Effector CD4-positive, alpha-beta T cell (primary cell): ENCODE measurements at regions not wholly inside any gene's neighbourhood (a gene's known extent, or its start where the extent isn't known, plus 50 kb on each side); places are given as distances from the start of the nearest gene placed in this dataset.
"Not testable (repeated sequence)": the region's sequence is repeated elsewhere in the genome, so short reads cannot be mapped to it uniquely, and the experiment has no call there.

Source experiments
- DNase-seq: peaks from one replicate; pipeline ENCODE4 v3.0.0-alpha.2; 2020

DNA sequence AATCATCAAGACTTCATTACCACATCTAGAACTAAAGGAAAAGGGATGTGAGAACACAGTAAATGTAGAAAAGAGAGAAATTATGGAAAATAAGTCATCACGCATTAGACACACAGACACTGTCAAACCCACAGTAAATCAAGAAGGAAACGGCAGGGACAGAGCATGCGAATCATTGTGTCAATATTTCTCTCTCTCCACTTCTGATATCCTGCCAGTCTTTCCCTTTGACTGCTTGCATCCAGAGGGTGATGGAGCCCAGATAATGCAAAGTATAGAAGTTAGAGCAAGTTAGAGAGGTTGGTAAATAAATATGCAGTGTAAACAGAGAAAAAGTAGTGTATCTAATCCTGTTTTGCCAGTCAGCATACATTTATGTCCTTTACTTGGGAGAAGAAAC, 706.8 kb upstream of the ANO3 start:
- DNase-seq, result no peak

DNA sequence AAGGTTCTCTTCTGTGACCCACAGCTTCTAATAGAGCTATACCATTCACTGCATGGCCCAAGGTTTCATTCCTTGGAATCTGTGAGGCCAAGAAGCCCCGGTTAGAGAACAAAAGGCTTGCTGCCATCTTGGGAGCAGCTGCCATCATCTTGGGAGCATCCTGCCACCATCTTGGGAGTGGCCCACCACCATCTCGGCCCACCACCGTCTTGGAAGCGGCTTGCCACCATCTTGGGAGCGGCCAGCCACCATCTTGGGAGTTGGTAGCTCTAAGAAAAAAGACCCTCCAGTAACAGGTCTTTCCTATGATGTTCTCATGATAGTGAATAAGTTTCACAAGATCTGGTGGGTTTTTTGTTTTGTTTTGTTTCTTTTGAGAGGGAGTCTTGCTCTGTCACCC, 703.9 kb upstream of the ANO3 start:
- DNase-seq, result no peak

DNA sequence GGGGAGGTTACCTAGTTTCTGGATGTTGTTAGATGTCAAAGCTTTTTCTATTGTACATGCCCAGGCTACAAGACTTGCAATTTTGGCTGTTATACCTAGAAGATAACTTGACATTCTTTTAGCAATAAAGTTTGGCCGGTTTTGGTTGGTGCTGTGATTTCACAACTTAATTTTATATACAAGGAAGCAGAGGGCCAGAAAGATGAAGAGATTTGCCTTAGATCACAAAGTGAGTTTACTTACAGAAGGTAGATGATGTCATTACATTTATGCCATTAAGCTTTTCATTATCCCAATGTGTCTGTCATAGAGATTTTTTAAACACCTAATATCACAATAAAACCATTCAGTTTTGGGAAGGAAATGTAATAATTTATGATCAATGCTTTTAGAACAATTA, 698.7 kb upstream of the ANO3 start:
- DNase-seq, result no peak

- not testable (repeated sequence) for DNase-seq
Observed at GRCh38 chr11:25649220-25649619, 682.7 kb upstream of the ANO3 start.

- no peak for DNase-seq
Observed at GRCh38 chr11:25650319-25650718, 681.6 kb upstream of the ANO3 start.

- DNase-seq, result no peak
Observed at GRCh38 chr11:25655636-25656035, 676.3 kb upstream of the ANO3 start.

DNA sequence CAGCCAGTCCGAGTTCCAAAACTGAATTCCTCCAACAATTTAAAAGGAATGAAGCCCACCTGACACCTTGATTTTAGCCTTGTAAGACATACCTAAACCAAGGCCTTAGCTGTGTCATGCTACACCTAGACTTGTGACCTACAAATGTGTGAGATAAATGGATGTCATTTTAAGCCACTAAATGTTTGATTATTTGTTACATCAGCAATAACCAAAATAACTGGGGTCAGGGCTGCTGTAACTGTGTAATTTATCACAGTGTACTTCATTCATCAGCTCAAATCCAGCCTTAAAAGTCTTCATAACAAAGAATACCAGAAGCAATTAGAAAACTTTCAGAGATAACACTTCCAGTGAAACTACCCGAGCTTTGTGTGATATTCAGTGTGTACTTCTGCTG, 673.0 kb upstream of the ANO3 start:
- DNase-seq, result no peak

DNA sequence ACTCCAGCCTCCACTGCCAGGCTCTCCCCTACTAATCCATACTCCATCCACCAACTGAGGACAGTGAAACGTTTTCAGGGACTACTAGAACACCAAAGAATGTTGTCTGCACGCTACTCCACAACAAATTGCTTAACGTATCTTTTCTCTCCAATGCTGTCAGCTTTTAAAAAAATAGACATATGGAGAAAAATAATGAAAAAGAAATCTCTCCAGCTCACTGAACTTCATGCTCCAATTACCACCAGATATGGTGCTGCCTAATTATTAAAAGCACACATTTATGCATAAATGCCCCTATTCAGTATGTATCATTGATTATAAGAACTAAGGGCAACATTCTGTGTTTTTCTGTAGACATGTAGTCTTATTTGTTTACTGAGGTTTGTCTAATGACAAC, 672.2 kb upstream of the ANO3 start:
- no peak for DNase-seq

DNA sequence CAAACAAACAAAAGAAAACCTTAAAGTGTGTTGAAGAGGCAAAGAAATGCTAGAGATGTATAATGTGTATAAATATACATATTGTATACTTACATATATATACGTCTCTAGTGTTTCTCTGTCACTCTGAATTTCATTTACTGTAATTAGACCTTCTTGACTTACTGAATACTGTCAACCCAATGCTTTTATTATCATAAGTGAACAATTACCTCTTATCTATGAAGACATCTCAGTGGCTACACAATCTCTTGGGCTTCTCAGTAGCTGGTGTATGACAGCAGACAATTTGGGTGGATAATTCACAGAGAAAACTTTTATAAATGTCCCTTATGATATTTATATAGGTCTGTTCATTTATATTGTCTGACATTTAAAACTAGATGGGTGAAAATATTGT, 664.1 kb upstream of the ANO3 start:
- no peak for DNase-seq

DNA sequence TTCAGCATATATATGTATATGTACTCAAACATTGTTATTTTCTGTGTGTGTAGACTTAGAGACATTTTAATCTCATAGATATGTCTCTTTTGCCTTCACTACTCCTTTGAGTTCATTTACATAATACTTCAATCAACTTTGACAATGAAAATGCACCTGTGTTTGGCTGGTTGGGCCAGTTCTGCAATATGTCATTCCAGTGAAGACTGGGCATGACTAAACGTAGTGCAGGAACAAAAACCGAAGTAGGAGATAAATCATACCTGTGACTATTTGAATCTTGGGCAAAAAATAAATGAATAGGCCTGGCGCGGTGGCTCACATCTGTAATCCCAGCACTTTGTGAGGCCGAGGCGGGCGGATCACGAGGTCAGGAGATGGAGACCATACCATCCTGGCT, 640.0 kb upstream of the ANO3 start:
- no peak for DNase-seq

GRCh38 chr11:25702417-25702816, 629.5 kb upstream of the ANO3 start:
- DNase-seq, result no peak

- DNase-seq, result no peak
Observed at GRCh38 chr11:25710975-25711374, 621.0 kb upstream of the ANO3 start.

DNA sequence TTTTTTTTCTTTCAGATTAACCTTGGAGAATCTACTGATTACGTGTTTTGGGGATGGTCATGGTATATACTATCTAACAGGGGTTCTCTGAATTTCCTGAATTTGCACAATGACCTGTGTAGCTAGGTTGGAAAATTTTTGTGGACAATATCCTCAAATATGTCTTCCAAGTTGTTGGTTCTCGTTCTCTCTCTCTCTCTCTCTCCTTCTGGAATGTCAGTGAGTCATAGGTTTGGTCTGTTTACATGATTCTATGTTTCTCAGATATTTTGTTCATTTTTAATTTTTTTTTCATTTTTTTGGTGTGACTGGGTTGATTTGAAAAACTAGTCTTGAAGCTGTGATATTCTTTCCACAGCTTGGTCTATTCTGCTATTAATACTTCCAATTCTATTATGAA, 604.0 kb upstream of the ANO3 start:
- DNase-seq, result no peak

GRCh38 chr11:25730230-25730629, 601.7 kb upstream of the ANO3 start:
- DNase-seq, result no peak

DNA sequence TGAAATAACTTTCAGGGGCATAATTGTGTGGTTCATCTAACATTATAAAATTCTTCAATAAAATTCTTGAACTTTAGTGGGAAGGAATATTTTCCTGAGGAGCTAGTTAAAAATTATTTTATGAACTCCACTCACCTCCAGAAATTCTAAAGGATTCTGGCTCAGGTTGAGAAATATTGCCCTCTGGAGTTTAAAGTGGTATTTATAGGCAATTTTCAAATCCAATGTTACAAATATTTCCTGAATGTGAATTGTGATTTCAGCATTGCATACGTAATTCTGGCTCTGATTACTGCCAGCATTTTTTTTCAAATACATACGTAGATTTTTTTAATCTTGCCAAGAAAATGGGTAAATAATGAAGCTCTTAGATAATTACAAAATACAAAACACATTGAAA, 598.2 kb upstream of the ANO3 start:
- DNase-seq, result no peak

GRCh38 chr11:25734591-25735211, 597.2 kb upstream of the ANO3 start:
- no peak for DNase-seq

DNA sequence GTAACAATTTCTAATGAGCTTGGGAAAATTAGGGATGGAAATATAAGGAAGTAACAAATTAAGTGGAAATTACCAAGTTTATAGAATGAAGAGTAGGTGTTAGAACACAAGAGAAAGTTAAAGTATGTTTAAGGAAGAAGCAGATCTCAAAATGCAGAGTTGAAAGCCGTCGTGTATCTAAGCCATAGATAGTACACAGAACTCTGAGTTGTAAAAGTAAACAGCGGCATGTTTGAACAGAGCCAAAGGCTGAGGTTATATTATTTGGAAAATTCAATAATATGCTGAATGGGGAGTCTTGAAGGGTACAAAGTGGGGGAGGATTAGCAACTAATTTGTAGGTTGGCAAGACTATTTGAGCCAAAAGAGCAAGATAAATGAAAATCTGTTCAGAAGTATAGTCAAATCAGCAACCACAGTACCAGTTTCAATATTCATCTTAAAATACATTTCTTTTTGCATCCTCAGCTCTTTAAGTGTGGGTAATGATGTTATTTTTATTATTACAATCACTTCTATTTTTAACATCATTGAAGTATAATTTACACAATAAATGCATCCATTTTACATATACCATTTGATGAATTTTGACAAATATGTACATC, 594.8 kb upstream of the ANO3 start:
- DNase-seq, result no peak

DNA sequence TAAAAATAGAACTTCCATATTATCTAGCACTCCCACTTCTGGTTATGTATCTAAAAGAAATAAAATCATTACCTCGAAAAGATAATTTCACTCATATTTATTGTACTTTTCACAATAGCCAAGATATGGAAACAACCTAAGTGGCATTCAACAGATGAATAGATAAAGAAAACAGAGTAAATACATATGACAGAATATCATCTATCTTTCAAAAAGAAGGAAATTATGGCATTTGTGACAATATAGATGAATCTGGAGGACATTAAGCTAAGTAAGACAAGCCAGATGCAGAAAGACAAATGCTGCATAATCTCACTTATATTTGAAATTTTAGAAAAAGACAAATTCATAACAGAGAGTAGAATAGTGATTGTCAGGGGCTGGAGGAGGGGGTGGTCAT, 590.0 kb upstream of the ANO3 start:
- DNase-seq, result no peak

- DNase-seq, result no peak
Observed at GRCh38 chr11:25742800-25743199, 589.1 kb upstream of the ANO3 start.

GRCh38 chr11:25755381-25755780, 576.5 kb upstream of the ANO3 start:
- no peak for DNase-seq

DNA sequence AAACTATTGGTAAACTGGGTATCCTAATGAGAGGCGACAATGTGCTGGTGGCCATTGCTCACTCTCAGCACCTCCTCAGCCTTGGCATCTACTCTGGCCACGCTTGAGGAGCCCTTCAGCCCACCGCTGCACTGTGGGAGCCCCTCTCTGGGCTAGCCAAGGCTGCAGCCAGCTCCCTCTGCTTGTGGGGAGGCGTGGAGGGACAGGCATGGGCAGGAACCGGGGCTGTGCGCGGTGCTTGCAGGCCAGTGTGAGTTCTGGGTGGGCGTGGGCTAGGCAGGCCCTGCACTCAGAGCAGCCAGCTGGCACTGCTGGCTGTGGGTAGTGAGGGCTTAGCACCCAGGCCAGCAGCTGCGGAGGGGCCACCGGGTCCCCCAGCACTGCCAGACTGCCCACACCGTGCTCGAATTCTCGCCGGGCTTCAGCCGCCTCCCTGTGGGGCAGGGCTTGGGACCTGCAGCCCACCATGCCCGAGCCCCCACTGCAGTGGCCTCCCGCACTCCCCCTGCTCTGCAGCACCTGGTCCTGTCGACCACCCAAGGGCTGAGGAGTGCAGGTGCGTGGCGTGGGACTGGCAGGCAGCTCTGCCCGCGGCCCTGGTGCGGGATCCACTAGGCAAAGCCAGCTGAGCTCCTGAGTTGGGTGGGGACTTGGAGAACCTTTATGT, 575.9 kb upstream of the ANO3 start:
- no peak for DNase-seq

- no peak for DNase-seq
Observed at GRCh38 chr11:25758145-25758661, 573.7 kb upstream of the ANO3 start.

DNA sequence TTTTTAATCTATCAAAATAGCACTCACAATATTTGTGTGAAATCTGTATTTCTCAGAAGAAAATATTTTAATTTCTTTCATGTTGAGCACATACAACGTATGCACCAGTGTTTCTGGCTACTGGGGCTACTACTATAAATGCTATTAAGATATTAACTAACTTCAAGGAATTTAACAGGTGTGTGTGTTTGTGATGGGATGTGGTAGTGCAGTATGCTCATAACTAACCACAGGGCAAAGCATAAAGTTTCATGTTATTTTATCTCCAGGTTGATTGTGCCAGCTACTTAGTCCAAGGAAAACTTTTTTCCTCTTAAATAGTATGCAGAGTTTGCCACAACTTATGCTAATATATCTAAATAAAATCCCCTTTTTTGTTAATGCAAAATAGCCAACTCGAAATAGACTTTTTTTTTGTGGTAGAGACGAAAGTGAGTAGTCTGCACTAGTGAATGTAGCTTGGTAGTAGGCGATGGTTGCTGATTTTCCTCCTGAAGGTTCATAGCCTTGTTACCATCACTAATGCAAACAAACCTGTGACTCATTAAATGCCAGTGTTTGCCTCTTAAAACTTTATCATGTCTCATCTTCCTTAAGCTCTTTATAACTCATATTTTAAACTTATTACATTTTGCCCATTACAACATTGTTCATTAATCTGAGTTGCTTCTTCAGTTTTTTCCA, 565.5 kb upstream of the ANO3 start:
- no peak for DNase-seq

GRCh38 chr11:25769287-25769686, 562.6 kb upstream of the ANO3 start:
- no peak for DNase-seq
